Retinal pigment epithelial cell (primary cell): ENCODE measurements at regions not wholly inside any gene's neighbourhood (a gene's known extent, or its start where the extent isn't known, plus 50 kb on each side); places are given as distances from the start of the nearest gene placed in this dataset.

ENCODE experiments used
- DNase-seq: peaks from one replicate; pipeline ENCODE4 v3.0.0-alpha.2; 2010; ENCODE audit warnings: low read depth
- H3K4me3 ChIP-seq: 2 replicates; pipeline ENCODE4 v1.5.1; 2011; ENCODE audit warnings: mild to moderate bottlenecking, low read length, control low read depth, moderate library complexity
- CTCF ChIP-seq: conservative IDR thresholded peaks from 2 replicates; pipeline ENCODE4 v1.5.1; 2011; ENCODE audit warnings: low read depth, low read length, control low read depth, inconsistent platforms

- no peak for DNase-seq
- no peak for TF ChIP-seq CTCF
- H3K4me3 ChIP-seq, result no peak overlapping the region
These were observed 276.9 kb upstream of the HS3ST5 start for GRCh38 chr6:114619621-114620200.

- no peak for TF ChIP-seq CTCF
- H3K4me3 ChIP-seq, result no peak overlapping the region
- DNase-seq, result no peak
These were observed 268.9 kb upstream of the HS3ST5 start for GRCh38 chr6:114611696-114612095.

GRCh38 chr6:114608091-114608490, 265.3 kb upstream of the HS3ST5 start:
- no peak overlapping the region for H3K4me3 ChIP-seq
- no peak for DNase-seq
- TF ChIP-seq CTCF, result no peak

GRCh38 chr6:114605656-114606055, 262.8 kb upstream of the HS3ST5 start:
- no peak for TF ChIP-seq CTCF
- H3K4me3 ChIP-seq, result no peak overlapping the region

GRCh38 chr6:114600381-114600780, 257.6 kb upstream of the HS3ST5 start:
- TF ChIP-seq CTCF, result no peak
- DNase-seq, result no peak
- no peak overlapping the region for H3K4me3 ChIP-seq

More at GRCh38 chr6:114605656-114606055, 262.8 kb upstream of the HS3ST5 start:
- DNase-seq, result no peak

GRCh38 chr6:114595591-114595990, 252.8 kb upstream of the HS3ST5 start:
- H3K4me3 ChIP-seq, result no peak overlapping the region
- no peak for TF ChIP-seq CTCF
- DNase-seq, result no peak

GRCh38 chr6:114595186-114595585, 252.4 kb upstream of the HS3ST5 start:
- no peak for TF ChIP-seq CTCF
- no peak overlapping the region for H3K4me3 ChIP-seq
- DNase-seq, result no peak
